Endothelial cell (in vitro differentiated cells): ENCODE measurements at regions not wholly inside any gene's neighbourhood (a gene's known extent, or its start where the extent isn't known, plus 50 kb on each side); places are given as distances from the start of the nearest gene placed in this dataset.

Experiments
- DNase-seq: peaks from one replicate; pipeline ENCODE4 v3.0.0; 2021; ENCODE audit warnings: low spot score
- H3K27ac Mint-ChIP-seq: one replicate; pipeline ENCODE4 v1.8.0; 2021; ENCODE audit warnings: mixed read lengths, inconsistent platforms; ENCODE audit not compliant: unreplicated experiment
- H3K27me3 Mint-ChIP-seq: one replicate; pipeline ENCODE4 v1.8.0; 2021; ENCODE audit warnings: mild to moderate bottlenecking, moderate library complexity, mixed read lengths, inconsistent platforms; ENCODE audit not compliant: unreplicated experiment
- H3K36me3 Mint-ChIP-seq: one replicate; pipeline ENCODE4 v1.8.0; 2021; ENCODE audit warnings: mild to moderate bottlenecking, low read depth, mixed read lengths, inconsistent platforms; ENCODE audit not compliant: unreplicated experiment
- H3K4me1 Mint-ChIP-seq: one replicate; pipeline ENCODE4 v1.8.0; 2021; ENCODE audit warnings: mild to moderate bottlenecking, mixed read lengths, inconsistent platforms; ENCODE audit not compliant: unreplicated experiment
- H3K4me3 Mint-ChIP-seq: one replicate; pipeline ENCODE4 v1.8.0; 2021; ENCODE audit warnings: mild to moderate bottlenecking, mixed read lengths, inconsistent platforms; ENCODE audit not compliant: unreplicated experiment
- H3K9me3 Mint-ChIP-seq: one replicate; pipeline ENCODE4 v1.8.0; 2021; ENCODE audit warnings: mixed read lengths, inconsistent platforms; ENCODE audit not compliant: unreplicated experiment
- TF ChIP-seq, protein P1 (sequence below): fragments of 200-600 bp; sonication (generic); IDR thresholded peaks from one replicate; pipeline ENCODE4 v1.5.0; 2021; ENCODE audit warnings: antibody characterized with exemption; ENCODE audit not compliant: unreplicated experiment

DNA sequence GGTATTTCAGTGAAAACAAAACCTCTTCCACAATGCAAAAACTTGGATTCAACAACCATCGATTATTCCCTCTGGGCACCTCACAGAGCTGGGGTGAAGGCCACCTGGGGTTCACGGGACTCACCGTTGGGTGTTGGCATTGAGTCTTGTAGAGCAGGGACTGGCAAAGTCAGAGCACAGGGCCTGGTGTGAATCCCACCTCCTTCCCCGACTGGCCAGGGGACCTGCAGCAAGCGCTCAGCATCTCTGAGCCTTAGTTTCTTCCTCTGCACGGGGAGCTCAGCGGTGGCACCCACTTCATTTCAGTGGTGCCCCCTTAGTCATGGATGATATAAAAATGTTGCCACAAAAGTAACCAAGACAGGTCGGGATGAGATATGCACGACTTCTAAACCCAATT lies 100.4 kb downstream of the METRNL start:
- DNase-seq: no peak
- no peak overlapping the region for H3K4me3 Mint-ChIP-seq
- peaks cover 3% of the 10 kb centered on the region for H3K36me3 Mint-ChIP-seq
- no peak overlapping the region for H3K27ac Mint-ChIP-seq
- no peaks in the 10 kb centered on the region for H3K9me3 Mint-ChIP-seq
- TF ChIP-seq, protein P1, sequence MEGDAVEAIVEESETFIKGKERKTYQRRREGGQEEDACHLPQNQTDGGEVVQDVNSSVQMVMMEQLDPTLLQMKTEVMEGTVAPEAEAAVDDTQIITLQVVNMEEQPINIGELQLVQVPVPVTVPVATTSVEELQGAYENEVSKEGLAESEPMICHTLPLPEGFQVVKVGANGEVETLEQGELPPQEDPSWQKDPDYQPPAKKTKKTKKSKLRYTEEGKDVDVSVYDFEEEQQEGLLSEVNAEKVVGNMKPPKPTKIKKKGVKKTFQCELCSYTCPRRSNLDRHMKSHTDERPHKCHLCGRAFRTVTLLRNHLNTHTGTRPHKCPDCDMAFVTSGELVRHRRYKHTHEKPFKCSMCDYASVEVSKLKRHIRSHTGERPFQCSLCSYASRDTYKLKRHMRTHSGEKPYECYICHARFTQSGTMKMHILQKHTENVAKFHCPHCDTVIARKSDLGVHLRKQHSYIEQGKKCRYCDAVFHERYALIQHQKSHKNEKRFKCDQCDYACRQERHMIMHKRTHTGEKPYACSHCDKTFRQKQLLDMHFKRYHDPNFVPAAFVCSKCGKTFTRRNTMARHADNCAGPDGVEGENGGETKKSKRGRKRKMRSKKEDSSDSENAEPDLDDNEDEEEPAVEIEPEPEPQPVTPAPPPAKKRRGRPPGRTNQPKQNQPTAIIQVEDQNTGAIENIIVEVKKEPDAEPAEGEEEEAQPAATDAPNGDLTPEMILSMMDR: no peak
- H3K27me3 Mint-ChIP-seq: peaks cover 7% of the 10 kb centered on the region
- H3K4me1 Mint-ChIP-seq: no peaks in the 10 kb centered on the region

DNA sequence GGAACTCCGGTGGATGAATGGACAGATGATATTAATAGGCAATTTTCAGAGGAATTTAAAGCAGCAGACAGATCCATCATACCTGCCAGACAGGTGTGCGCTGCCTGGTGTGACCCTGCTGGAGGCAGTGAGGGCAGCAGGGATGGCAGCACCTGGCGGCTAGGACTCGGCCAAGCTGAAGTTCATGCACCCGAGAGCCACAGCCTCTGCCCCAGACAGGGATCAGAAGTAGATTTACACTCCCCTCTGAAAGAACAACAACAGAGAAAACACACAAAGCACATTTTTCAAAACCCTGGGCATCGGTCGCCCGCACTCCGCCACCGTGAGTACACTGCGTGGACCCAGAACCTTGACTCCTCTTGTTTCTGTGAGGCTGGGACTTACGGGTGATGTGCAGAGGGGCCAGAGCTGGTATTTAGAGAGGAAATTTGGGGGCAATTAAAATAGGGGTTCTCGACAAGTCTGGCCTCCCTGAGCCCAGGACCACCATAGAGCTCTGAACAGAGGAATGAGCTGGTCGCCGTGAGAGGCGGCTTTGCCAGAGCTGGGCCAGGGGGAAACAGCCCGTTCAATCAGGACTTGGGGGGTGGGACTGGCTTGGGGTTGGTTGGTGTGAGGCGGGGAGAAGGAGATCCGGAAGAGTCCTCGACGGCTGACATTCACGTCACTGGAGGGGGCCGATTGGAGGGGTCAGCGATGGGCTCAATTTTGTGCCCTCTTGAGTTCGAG lies 101.0 kb downstream of the METRNL start:
- no peaks in the 10 kb centered on the region for H3K9me3 Mint-ChIP-seq
- no peak for DNase-seq
- H3K4me3 Mint-ChIP-seq: no peak overlapping the region
- H3K4me1 Mint-ChIP-seq: no peaks in the 10 kb centered on the region
- peaks cover 5% of the 10 kb centered on the region for H3K36me3 Mint-ChIP-seq
- TF ChIP-seq, protein P1: no peak
- peaks cover 7% of the 10 kb centered on the region for H3K27me3 Mint-ChIP-seq
- H3K27ac Mint-ChIP-seq: no peak overlapping the region

DNA sequence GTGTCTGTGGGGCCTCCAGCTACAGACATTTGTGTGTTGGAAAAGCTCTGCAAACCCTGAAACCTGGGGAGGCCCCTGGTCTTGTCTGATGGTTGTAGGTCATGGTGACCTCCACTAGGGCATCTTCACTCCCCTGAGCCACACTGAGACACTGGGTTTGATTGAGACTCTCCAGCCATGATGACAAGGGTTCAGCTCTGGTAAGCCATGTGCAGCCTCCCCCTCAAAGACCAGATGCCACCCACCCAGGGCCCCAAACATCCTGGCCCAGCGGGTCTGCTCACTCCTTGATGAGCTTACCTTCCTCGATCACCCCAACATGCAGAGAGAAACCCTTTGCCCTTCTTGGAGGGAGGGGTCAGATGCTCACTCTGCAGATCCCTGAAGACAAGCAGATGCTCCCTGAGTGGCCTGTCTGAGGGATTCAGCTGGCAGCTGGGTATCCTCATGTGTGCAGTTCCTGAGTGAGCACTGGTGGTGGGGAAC lies 101.6 kb downstream of the METRNL start:
- DNase-seq: no peak
- TF ChIP-seq, protein P1: no peak
- peaks cover 7% of the 10 kb centered on the region for H3K27me3 Mint-ChIP-seq
- H3K4me1 Mint-ChIP-seq: no peaks in the 10 kb centered on the region
- H3K36me3 Mint-ChIP-seq: peaks cover 5% of the 10 kb centered on the region
- no peaks in the 10 kb centered on the region for H3K9me3 Mint-ChIP-seq
- no peak overlapping the region for H3K27ac Mint-ChIP-seq
- no peak overlapping the region for H3K4me3 Mint-ChIP-seq

DNA sequence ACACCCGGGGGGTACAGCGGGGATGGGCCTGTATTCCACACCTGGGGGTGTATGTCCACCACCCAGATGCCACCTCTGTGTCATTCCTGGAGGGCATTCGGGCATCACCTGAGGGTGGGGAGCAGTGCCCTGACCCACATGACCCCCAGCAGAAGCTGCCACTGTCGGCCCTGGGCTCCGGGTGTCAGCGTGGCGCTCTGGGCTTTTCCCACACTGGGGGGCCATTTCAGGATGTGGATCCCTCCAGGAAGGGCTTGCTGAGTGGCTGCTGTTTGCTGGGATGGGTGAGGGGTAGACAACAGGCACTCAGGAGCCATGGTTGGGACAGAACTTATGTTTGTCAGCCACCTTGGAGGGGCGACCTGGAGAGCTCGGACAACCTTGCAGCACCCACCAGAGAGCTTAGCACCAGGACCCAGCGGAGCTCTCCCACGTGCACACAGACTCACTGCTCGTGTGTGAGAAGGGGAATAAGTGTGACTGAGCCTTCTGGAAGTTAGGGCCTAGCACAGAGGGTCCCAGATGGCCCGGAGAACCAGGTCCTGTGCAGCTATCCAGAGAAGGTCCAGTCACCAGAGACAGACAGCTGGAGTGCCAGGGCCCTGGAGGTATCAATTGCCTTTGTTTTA lies 102.7 kb downstream of the METRNL start:
- H3K27me3 Mint-ChIP-seq: peaks cover 8% of the 10 kb centered on the region
- no peak overlapping the region for H3K4me3 Mint-ChIP-seq
- H3K27ac Mint-ChIP-seq: no peak overlapping the region
- TF ChIP-seq, protein P1: no peak
- no peak for DNase-seq
- peaks cover 5% of the 10 kb centered on the region for H3K36me3 Mint-ChIP-seq
- no peaks in the 10 kb centered on the region for H3K4me1 Mint-ChIP-seq
- no peaks in the 10 kb centered on the region for H3K9me3 Mint-ChIP-seq

DNA sequence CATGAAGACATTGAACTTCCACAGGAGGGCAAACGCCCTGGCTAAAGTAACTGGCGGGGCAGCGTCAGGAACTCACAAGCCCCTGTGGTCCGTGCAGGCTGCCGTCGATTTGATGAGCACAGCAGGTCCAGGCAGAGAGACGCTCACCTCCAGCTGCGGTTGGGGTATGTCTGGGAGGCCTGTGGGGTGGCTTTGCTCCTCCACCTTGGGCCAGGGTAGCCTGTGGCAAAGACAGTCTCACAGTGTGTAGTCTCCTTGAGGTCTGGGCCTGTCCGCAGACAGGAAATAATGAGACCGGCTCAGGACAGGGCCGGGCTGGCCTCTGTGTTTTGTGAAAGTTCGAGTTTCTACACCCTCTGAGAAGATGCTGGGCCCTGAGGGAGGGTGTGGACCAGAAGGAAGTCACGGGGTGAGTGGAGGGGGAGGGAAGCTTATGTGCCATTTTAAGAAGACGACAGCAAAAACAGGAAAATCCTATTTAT lies 103.3 kb downstream of the METRNL start:
- DNase-seq: no peak
- Mint-ChIP-seq H3K4me3 (no peak overlapping the region), H3K27ac (no peak overlapping the region), H3K36me3 (peaks cover 5% of the 10 kb centered on the region), H3K27me3 (peaks cover 11% of the 10 kb centered on the region), H3K4me1 (no peaks in the 10 kb centered on the region), H3K9me3 (no peaks in the 10 kb centered on the region)
- TF ChIP-seq, protein P1: no peak
